Glutamatergic neuron (in vitro differentiated cells): ENCODE measurements at regions not wholly inside any gene's neighbourhood (a gene's known extent, or its start where the extent isn't known, plus 50 kb on each side); places are given as distances from the start of the nearest gene placed in this dataset.

ENCODE experiments used
- DNase-seq: peaks from one replicate; pipeline ENCODE4 v3.0.0; 2022
- H3K27ac Mint-ChIP-seq: one replicate; pipeline ENCODE4 v1.8.0; 2020; ENCODE audit warnings: mild to moderate bottlenecking, mixed read lengths, inconsistent platforms; ENCODE audit not compliant: unreplicated experiment
- H3K27me3 Mint-ChIP-seq: one replicate; pipeline ENCODE4 v1.8.0; 2020; ENCODE audit warnings: mild to moderate bottlenecking, moderate library complexity, mixed read lengths, inconsistent platforms; ENCODE audit not compliant: unreplicated experiment
- H3K36me3 Mint-ChIP-seq: one replicate; pipeline ENCODE4 v1.8.0; 2020; ENCODE audit warnings: mild to moderate bottlenecking, mixed read lengths, inconsistent platforms; ENCODE audit not compliant: unreplicated experiment
- H3K4me1 Mint-ChIP-seq: one replicate; pipeline ENCODE4 v1.8.0; 2020; ENCODE audit warnings: mild to moderate bottlenecking, low read depth, mixed read lengths, inconsistent platforms; ENCODE audit not compliant: unreplicated experiment
- H3K4me3 Mint-ChIP-seq: one replicate; pipeline ENCODE4 v1.8.0; 2020; ENCODE audit warnings: mild to moderate bottlenecking, mixed read lengths, inconsistent platforms; ENCODE audit not compliant: unreplicated experiment
- H3K9me3 Mint-ChIP-seq: one replicate; pipeline ENCODE4 v1.8.0; 2020; ENCODE audit warnings: mild to moderate bottlenecking, moderate library complexity, mixed read lengths, inconsistent platforms; ENCODE audit not compliant: unreplicated experiment
- CTCF ChIP-seq: fragments of 200-600 bp; sonication (generic); IDR thresholded peaks from one replicate; pipeline ENCODE4 v1.5.0; 2021; ENCODE audit not compliant: partially characterized antibody, unreplicated experiment

DNA sequence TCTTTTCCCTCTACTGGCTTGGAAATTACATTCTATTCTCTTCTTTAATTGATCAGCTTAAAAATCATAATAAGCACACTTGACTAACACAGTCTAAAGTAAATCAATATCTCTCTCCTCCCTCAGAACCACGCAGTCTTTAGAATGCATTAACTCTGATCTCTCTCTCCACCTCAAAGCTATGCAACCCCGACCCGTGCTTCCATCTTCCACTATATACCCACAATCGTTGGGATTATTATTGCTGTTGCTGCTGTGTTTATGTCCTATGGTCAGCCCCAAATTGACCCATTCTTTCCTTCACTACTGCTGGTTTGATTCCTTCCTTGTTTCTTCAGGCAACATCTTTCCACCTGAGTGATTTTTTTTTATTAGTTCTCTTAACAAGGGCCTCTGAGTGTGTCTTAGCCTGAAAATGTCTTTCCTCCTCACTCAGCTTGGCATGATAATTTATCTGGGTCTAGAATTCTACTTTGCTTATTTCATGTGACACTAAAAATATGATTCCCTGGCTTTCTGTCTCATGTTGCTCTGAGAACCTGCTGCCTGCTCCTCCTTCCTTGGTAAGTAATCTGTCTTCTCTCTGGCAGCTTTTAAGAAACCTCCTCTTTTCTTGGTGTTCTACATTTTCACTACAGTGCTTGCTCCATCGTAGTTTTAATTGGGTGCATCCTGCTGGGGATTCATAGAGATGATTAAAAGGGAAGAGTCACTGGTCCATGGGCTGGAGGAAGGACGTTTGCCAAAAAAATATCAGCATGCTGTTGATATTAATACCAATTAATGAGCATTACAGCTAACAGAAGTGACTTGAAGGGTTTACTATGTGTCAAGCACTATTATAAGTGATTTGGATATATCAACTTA lies 472.2 kb downstream of the MATN1 start:
- Mint-ChIP-seq H3K4me1 (peaks cover 8% of the 10 kb centered on the region), H3K9me3 (peaks cover 1% of the 10 kb centered on the region), H3K4me3 (peak overlapping the region; percentile 15), H3K27me3 (peaks cover 12% of the 10 kb centered on the region), H3K27ac (peak overlapping the region; percentile 2), H3K36me3 (no peaks in the 10 kb centered on the region)
- no peak for TF ChIP-seq CTCF
- no peak for DNase-seq

DNA sequence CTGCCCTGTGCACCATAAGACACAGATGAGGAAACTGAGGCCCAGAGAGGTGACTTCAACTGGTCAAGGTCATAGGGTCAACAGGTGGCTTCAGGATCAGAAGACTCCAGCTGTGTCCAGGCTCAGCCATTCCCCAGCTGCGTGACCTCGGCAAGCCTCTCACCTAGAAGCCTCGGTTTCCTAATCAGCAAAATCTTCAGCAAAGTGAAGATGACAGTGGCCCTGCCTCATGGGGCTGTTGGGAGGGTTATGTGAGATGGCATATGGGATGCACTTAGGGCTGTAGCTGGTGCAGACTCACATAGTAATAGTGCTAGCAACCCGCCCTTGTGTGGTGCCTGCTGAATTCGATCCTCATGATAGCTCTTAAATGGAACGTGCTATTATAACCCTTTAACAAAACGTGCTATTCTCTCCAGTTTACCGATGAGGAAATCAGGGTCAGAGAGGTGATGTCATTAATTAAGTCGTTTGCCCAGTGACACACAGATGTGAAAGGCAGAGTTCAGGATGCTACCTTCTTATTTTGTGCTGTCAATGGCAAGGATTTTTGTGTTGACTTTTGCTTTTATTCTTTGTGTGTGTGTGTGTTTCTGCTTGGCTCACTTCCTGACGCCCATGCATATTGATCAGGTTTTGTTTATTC lies 472.9 kb downstream of the MATN1 start:
- TF ChIP-seq CTCF, result no peak
- H3K36me3 Mint-ChIP-seq, result no peaks in the 10 kb centered on the region
- no peak for DNase-seq
- H3K27ac Mint-ChIP-seq, result peak overlapping the region; percentile 2
- H3K9me3 Mint-ChIP-seq, result peaks cover 1% of the 10 kb centered on the region
- H3K4me1 Mint-ChIP-seq, result peaks cover 8% of the 10 kb centered on the region
- peak overlapping the region; percentile 15 for H3K4me3 Mint-ChIP-seq
- peaks cover 12% of the 10 kb centered on the region for H3K27me3 Mint-ChIP-seq

DNA sequence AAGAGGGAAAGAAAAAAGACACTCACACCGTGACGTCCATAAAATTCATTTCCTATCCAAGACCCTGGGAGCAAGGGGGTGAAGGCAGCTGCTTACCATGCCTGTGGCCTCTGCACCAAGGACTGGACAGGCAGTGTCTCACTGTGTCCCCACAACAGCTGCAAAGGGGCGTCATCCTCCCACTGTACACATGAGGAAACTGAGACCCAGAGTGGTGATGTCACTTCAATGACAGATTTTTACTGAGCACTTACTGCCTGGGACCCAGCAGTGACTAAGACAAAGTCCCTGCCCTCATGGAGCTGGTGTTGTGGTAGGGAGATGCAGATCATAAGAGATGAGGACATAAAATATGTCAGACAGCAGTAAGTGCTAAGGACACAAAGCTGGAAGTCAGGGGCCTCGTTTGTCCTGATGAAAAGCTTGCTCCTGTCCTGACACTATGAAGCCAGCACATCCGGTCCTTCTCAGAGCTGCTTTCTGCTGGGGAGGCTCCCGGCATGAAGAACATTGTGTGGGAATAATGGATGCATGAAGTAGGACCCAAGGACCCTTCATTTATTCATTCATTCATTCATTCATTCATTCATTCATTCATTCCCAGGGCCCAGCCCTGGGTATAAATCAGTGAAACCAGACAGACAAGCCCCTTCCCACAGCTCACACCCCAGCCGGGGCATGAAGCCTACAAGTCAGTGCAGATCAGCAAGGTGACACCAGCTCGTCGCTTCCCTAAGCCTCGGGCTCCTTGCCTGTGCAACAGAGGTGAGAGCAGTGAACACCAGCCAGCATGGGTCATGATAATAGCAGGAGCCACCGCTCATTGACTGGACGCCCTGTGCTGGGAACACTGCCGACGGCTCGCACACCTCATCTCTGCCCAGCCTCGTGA lies 473.7 kb downstream of the MATN1 start:
- Mint-ChIP-seq H3K4me1 (peaks cover 8% of the 10 kb centered on the region), H3K4me3 (no peak overlapping the region), H3K27ac (no peak overlapping the region), H3K9me3 (peaks cover 1% of the 10 kb centered on the region), H3K27me3 (peaks cover 12% of the 10 kb centered on the region), H3K36me3 (no peaks in the 10 kb centered on the region)
- no peak for TF ChIP-seq CTCF
- DNase-seq, result no peak

DNA sequence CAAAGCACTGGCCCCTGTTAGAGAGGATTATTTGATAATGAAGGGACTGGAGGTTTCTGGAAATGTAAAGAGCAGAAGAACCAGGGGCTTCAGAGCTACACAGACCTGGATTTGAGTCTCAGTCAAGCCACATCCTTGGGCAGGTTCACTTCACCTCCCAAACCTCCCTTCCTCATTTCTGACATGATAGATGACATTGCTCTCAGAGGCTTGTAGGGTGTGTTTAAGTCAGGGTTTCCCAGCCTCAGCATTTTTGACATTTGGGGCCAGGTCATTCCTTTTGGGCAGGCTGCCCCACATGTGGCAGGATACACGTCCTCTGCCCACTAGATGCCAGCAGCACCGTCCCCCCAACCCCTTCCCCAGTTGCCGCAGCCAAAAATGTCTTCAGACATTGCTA lies 474.6 kb downstream of the MATN1 start:
- peaks cover 1% of the 10 kb centered on the region for H3K9me3 Mint-ChIP-seq
- no peak overlapping the region for H3K4me3 Mint-ChIP-seq
- no peak for DNase-seq
- H3K27ac Mint-ChIP-seq, result no peak overlapping the region
- H3K36me3 Mint-ChIP-seq, result no peaks in the 10 kb centered on the region
- peaks cover 9% of the 10 kb centered on the region for H3K27me3 Mint-ChIP-seq
- TF ChIP-seq CTCF, result no peak
- peaks cover 8% of the 10 kb centered on the region for H3K4me1 Mint-ChIP-seq
